ENCODE measurements at regions not wholly inside any gene's neighbourhood (a gene's known extent, or its start where the extent isn't known, plus 50 kb on each side); places are given as distances from the start of the nearest gene placed in this dataset.
"Not testable (repeated sequence)": the region's sequence is repeated elsewhere in the genome, so short reads cannot be mapped to it uniquely, and the experiment has no call there.

GRCh38 chr13:65217471-65217995 lies 2012.6 kb downstream of the PCDH9 start (continued):
- TF ChIP-seq ZNF513 (CRISPR knock-in tag; conservative IDR thresholded peaks at IDR 0.05), result no peak
- TF ChIP-seq CCDC6 (CRISPR knock-in tag; IDR thresholded peaks at IDR 0.05), result no peak
- TF ChIP-seq JUNB (CRISPR knock-in tag; IDR thresholded peaks at IDR 0.05; ENCODE audit: borderline replicate concordance), result no peak
- TF ChIP-seq TERF1 (CRISPR knock-in tag; IDR thresholded peaks at IDR 0.05), result no peak
- no peak for TF ChIP-seq TBX3 (IDR thresholded peaks at IDR 0.05; ENCODE audit: borderline replicate concordance)

- 7% methylated on average over 2 of the region's 2 CpGs for WGBS (ENCODE audit: low lambda C conversion rate)
Observed at GRCh38 chr13:65202845-65203244, 2027.3 kb downstream of the PCDH9 start.

More at GRCh38 chr13:65202845-65203244, 2027.3 kb downstream of the PCDH9 start:
- BruUV-seq (replicated peaks); CTCF ChIA-PET (ENCODE audit: low intra/inter-chr PET ratio, low total read pairs); POLR2A ChIA-PET; H3K27me3 ChIP-seq (ENCODE audit: control insufficient read depth in 1 of 2, insufficient read depth in 2 of 2, low read length in 2 of 2); H3K4me2 ChIP-seq (ENCODE audit: low read depth, low read length); H3K36me3 ChIP-seq (replicated peaks in 1 of 2; ENCODE audit: control insufficient read depth in 1 of 2, insufficient read depth in 2 of 2, low read length in 2 of 2); H4K20me1 ChIP-seq (ENCODE audit: insufficient read depth, low read length); in situ Hi-C loops (cut with HindIII; ENCODE audit: extremely low pct_ligation_motif_present, low pct_unique_long_range_greater_than_20kb); H3K27ac ChIP-seq (ENCODE audit: extremely low read length, insufficient read depth, low read length); FAIRE-seq; H2AFZ ChIP-seq (ENCODE audit: low read length); H3K4me3 ChIP-seq (replicated peaks in 1 of 3; ENCODE audit: insufficient read depth in 1 of 3, low read depth in 2 of 3, low read length in 3 of 3); H3K79me2 ChIP-seq (ENCODE audit: insufficient read depth, low read length); H3K4me1 ChIP-seq (ENCODE audit: insufficient read depth, low read length); H3K9ac ChIP-seq (ENCODE audit: insufficient read depth, low read depth, low read length): not testable (repeated sequence)
- peaks cover 17% of the 10 kb centered on the region; the same call in 1 of the 2 replicates for H3K9me3 ChIP-seq (ENCODE audit: low read length)
- ATAC-seq (peak; percentile 56), DNase-seq (ENCODE audit: low spot score) (peak; percentile 4)
- intact Hi-C loops (cut with micrococcal nuclease; ENCODE audit: unreplicated experiment), result loop anchor here (2.0 kb wide), 1 partner anchor 730 kb away; no protein-coding TSS in a partner anchor
- 0 out of 2 replicates have a peak, but pooled peaks have one; percentile 35 for TF ChIP-seq CTCF (CRISPR knock-in tag; IDR thresholded peaks at IDR 0.05)
- TF ChIP-seq STAG1 (CRISPR knock-in tag; IDR thresholded peaks at IDR 0.05), result peak; percentile 39
